ENCODE measurements at regions not wholly inside any gene's neighbourhood (a gene's known extent, or its start where the extent isn't known, plus 50 kb on each side); places are given as distances from the start of the nearest gene placed in this dataset.

GRCh38 chr16:85334718-85335583, 222.7 kb upstream of the CIBAR2 start:
- Histone ChIP-seq H3K36me3 (replicated peaks; ENCODE audit: low read depth, low read length) (no peaks in the 10 kb centered on the region), H3K4me3 (ENCODE audit: low read length) (no peak overlapping the region), H3K27ac (ENCODE audit: low read length) (no peak overlapping the region), H3K4me2 (ENCODE audit: low read length) (no peak overlapping the region), H3K79me2 (ENCODE audit: low read length) (no peaks in the 10 kb centered on the region), H4K20me1 (ENCODE audit: insufficient read depth, low read length) (no peaks in the 10 kb centered on the region), H3K27me3 (ENCODE audit: low read depth, low read length) (no peaks in the 10 kb centered on the region; the same call in 1 of the 2 replicates), H2AFZ (ENCODE audit: low read depth, low read length) (no peak overlapping the region), H3K4me1 (ENCODE audit: low read length) (no peaks in the 10 kb centered on the region), H3K9me3 (ENCODE audit: insufficient read depth, low read length) (no peaks in the 10 kb centered on the region), H3K9ac (ENCODE audit: low read length) (no peak overlapping the region)
- no peak for TF ChIP-seq EZH2phosphoT487 (IDR thresholded peaks at IDR 0.05; ENCODE audit: low read depth)
- TF ChIP-seq, protein P1, sequence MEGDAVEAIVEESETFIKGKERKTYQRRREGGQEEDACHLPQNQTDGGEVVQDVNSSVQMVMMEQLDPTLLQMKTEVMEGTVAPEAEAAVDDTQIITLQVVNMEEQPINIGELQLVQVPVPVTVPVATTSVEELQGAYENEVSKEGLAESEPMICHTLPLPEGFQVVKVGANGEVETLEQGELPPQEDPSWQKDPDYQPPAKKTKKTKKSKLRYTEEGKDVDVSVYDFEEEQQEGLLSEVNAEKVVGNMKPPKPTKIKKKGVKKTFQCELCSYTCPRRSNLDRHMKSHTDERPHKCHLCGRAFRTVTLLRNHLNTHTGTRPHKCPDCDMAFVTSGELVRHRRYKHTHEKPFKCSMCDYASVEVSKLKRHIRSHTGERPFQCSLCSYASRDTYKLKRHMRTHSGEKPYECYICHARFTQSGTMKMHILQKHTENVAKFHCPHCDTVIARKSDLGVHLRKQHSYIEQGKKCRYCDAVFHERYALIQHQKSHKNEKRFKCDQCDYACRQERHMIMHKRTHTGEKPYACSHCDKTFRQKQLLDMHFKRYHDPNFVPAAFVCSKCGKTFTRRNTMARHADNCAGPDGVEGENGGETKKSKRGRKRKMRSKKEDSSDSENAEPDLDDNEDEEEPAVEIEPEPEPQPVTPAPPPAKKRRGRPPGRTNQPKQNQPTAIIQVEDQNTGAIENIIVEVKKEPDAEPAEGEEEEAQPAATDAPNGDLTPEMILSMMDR (IDR thresholded peaks at IDR 0.05; ENCODE audit: low read depth, low read length), result no peak

DNA sequence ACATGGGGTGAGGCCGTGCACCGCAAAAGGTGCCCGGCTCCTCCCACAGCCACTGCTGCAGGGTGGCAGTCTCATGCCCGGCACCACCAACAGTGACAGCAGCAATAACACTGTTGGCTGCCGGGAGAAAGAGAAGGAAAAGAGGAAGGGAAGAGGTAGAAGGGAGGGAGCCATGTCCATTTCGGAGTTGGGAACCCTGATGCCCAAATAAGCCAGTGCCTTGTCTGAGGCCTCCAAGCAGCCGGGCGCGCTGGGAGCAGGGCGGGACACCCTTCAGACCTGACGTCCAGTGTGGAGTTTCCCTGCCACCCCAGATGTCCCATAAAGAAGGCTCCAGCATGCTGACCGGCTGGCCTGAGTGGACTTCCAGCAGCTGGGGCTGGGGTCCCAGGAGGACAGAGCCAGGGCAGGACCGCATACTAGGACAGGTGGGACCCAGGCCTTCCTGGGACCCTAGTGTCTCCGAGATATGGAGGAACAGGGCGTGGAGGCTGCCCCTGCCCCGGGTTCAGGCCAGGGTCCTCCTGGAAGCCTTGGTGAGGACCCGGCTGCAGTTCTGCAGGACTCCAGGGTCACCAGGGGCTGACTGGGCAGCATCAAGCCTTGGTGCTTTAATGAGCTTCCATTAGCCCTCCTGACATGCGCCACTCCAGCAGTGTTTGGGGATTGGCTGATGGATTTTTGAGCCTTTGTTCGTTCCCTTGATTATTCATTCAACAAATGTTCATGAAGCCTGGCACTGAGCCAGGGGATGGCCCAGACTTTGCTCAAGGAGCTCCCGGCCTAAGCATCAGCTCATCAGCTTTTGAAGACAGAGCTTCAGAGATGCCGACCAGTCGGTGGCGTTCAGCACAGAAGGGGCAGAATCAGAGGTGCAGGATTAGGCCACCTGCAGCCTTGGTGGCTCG, 223.6 kb upstream of the CIBAR2 start:
- H3K27ac ChIP-seq (ENCODE audit: low read length), result no peak overlapping the region
- H3K9ac ChIP-seq (ENCODE audit: low read length), result no peak overlapping the region
- no peaks in the 10 kb centered on the region for H4K20me1 ChIP-seq (ENCODE audit: insufficient read depth, low read length)
- no peak overlapping the region for H3K4me2 ChIP-seq (ENCODE audit: low read length)
- no peak overlapping the region for H2AFZ ChIP-seq (ENCODE audit: low read depth, low read length)
- H3K27me3 ChIP-seq (ENCODE audit: low read depth, low read length), result no peaks in the 10 kb centered on the region
- no peaks in the 10 kb centered on the region for H3K4me1 ChIP-seq (ENCODE audit: low read length)
- no peaks in the 10 kb centered on the region for H3K36me3 ChIP-seq (replicated peaks; ENCODE audit: low read depth, low read length)
- TF ChIP-seq EZH2phosphoT487 (IDR thresholded peaks at IDR 0.05; ENCODE audit: low read depth), result no peak
- TF ChIP-seq, protein P1 (IDR thresholded peaks at IDR 0.05; ENCODE audit: low read depth, low read length), result no peak
- no peaks in the 10 kb centered on the region for H3K9me3 ChIP-seq (ENCODE audit: insufficient read depth, low read length)
- no peaks in the 10 kb centered on the region for H3K79me2 ChIP-seq (ENCODE audit: low read length)
- H3K4me3 ChIP-seq (ENCODE audit: low read length), result no peak overlapping the region

- no peak overlapping the region for H3K9ac ChIP-seq (ENCODE audit: low read length)
- no peak for TF ChIP-seq EZH2phosphoT487 (IDR thresholded peaks at IDR 0.05; ENCODE audit: low read depth)
- TF ChIP-seq, protein P1 (IDR thresholded peaks at IDR 0.05; ENCODE audit: low read depth, low read length), result no peak
Observed at GRCh38 chr16:85337910-85338637, 225.8 kb upstream of the CIBAR2 start.

More at GRCh38 chr16:85337910-85338637, 225.8 kb upstream of the CIBAR2 start:
- Histone ChIP-seq H3K27ac (ENCODE audit: low read length) (no peak overlapping the region), H3K4me1 (ENCODE audit: low read length) (no peaks in the 10 kb centered on the region), H3K4me2 (ENCODE audit: low read length) (no peak overlapping the region), H3K4me3 (ENCODE audit: low read length) (no peak overlapping the region), H3K9me3 (ENCODE audit: insufficient read depth, low read length) (no peaks in the 10 kb centered on the region), H3K79me2 (ENCODE audit: low read length) (no peaks in the 10 kb centered on the region), H3K27me3 (ENCODE audit: low read depth, low read length) (peaks cover 8% of the 10 kb centered on the region), H3K36me3 (replicated peaks; ENCODE audit: low read depth, low read length) (no peaks in the 10 kb centered on the region), H4K20me1 (ENCODE audit: insufficient read depth, low read length) (no peaks in the 10 kb centered on the region), H2AFZ (ENCODE audit: low read depth, low read length) (no peak overlapping the region)
